Thyroid gland (tissue), 4 donors: ENCODE measurements at regions not wholly inside any gene's neighbourhood (a gene's known extent, or its start where the extent isn't known, plus 50 kb on each side); places are given as distances from the start of the nearest gene placed in this dataset.

Experiments
- POLR2A ChIP-seq, 2 donors: fragments of 450-650 bp; IDR thresholded peaks; one replicate each; pipeline ENCODE4 v1.6.1; 2017; ENCODE audit warnings: antibody characterized with exemption in 2 of 2, mild to moderate bottlenecking in 2 of 2, moderate library complexity in 1 of 2
- TF ChIP-seq, protein P1 (sequence below), 6 experiments: fragments of 200-600 bp in 3 of 6; fragments of 450-650 bp in 3 of 6; sonication (generic) in 3 of 6; IDR thresholded peaks; one replicate each; pipeline ENCODE4 v1.5.1; 2016 to 2019; ENCODE audit warnings: antibody characterized with exemption in 6 of 6, mild to moderate bottlenecking in 2 of 6, inconsistent platforms in 1 of 6, moderate library complexity in 1 of 6

DNA sequence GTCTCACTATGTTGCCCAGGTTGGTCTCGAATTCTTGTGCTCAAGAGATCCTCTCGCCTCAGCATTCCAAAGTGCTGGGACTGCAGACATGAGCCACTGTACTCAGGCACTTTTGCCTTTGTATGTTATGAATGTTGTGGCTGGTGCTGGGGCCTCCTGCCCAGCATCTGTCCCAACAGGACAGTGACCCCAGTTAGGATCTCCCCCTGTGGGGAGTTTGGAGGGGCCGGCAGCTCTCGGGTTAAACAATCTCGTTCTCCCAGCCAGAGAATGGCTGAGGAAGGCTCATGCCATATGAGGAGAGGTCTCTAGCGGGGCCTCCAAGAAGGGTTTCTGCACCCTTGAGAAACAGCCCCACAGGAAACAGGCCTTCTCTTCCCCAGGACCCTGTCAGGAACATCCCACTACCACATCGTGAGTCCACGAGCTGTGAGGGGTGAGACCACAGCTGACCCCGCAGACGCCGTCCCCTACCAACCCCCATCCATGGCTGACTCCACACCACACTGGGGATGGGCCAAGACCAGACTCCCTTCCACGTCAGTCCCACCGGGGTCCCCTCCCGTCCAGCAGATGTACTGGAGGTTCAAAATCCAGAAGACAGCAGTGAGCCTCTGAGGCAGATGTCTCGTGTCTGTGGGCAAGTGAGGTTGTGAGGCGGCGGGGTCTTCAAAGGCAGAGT lies 54.1 kb downstream of the SHANK2 start:
- no peak for TF ChIP-seq POLR2A (IDR thresholded peaks at IDR 0.05)
- TF ChIP-seq, protein P1, sequence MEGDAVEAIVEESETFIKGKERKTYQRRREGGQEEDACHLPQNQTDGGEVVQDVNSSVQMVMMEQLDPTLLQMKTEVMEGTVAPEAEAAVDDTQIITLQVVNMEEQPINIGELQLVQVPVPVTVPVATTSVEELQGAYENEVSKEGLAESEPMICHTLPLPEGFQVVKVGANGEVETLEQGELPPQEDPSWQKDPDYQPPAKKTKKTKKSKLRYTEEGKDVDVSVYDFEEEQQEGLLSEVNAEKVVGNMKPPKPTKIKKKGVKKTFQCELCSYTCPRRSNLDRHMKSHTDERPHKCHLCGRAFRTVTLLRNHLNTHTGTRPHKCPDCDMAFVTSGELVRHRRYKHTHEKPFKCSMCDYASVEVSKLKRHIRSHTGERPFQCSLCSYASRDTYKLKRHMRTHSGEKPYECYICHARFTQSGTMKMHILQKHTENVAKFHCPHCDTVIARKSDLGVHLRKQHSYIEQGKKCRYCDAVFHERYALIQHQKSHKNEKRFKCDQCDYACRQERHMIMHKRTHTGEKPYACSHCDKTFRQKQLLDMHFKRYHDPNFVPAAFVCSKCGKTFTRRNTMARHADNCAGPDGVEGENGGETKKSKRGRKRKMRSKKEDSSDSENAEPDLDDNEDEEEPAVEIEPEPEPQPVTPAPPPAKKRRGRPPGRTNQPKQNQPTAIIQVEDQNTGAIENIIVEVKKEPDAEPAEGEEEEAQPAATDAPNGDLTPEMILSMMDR (IDR thresholded peaks at IDR 0.05): no peak
